ENCODE measurements at regions not wholly inside any gene's neighbourhood (a gene's known extent, or its start where the extent isn't known, plus 50 kb on each side); places are given as distances from the start of the nearest gene placed in this dataset.

GRCh38 chr1:219523411-219523810, 89.5 kb downstream of the ZC3H11B start:
- DNase-seq (ENCODE audit: low read depth in 3 of 3, low spot score in 1 of 3): no peak

- no peak for DNase-seq (ENCODE audit: low read depth in 3 of 3, low spot score in 1 of 3)
Measured at GRCh38 chr1:219521325-219521724, 91.6 kb downstream of the ZC3H11B start.

GRCh38 chr1:219520241-219520640, 92.7 kb downstream of the ZC3H11B start:
- DNase-seq (ENCODE audit: low read depth in 3 of 3, low spot score in 1 of 3): no peak

- no peak for DNase-seq (ENCODE audit: low read depth in 3 of 3, low spot score in 1 of 3)
Measured at GRCh38 chr1:219518907-219519248, 94.0 kb downstream of the ZC3H11B start.

GRCh38 chr1:219518168-219518906, 94.6 kb downstream of the ZC3H11B start:
- DNase-seq (ENCODE audit: low read depth in 3 of 3, low spot score in 1 of 3): no peak

- DNase-seq (ENCODE audit: low read depth in 3 of 3, low spot score in 1 of 3): no peak
Measured at GRCh38 chr1:219517031-219517430, 95.9 kb downstream of the ZC3H11B start.

- DNase-seq (ENCODE audit: low read depth in 3 of 3, low spot score in 1 of 3): no peak
Measured at GRCh38 chr1:219514728-219515127, 98.2 kb downstream of the ZC3H11B start.

GRCh38 chr1:219507437-219507836, 105.5 kb downstream of the ZC3H11B start:
- no peak for DNase-seq (ENCODE audit: low read depth in 3 of 3, low spot score in 1 of 3)

GRCh38 chr1:219506936-219507335, 106.0 kb downstream of the ZC3H11B start:
- DNase-seq (ENCODE audit: low read depth in 3 of 3, low spot score in 1 of 3): no peak

GRCh38 chr1:219506473-219506899, 106.4 kb downstream of the ZC3H11B start:
- no peak for DNase-seq (ENCODE audit: low read depth in 3 of 3, low spot score in 1 of 3)

- no peak for DNase-seq (ENCODE audit: low read depth in 3 of 3, low spot score in 1 of 3)
Measured at GRCh38 chr1:219505886-219506285, 107.0 kb downstream of the ZC3H11B start.

- DNase-seq (ENCODE audit: low read depth in 3 of 3, low spot score in 1 of 3): no peak
Measured at GRCh38 chr1:219503604-219504003, 109.3 kb downstream of the ZC3H11B start.

- DNase-seq (ENCODE audit: low read depth in 3 of 3, low spot score in 1 of 3): no peak
Measured at GRCh38 chr1:219500327-219500897, 112.5 kb downstream of the ZC3H11B start.

GRCh38 chr1:219498666-219499065, 114.2 kb downstream of the ZC3H11B start:
- no peak for DNase-seq (ENCODE audit: low read depth in 3 of 3, low spot score in 1 of 3)

- no peak for DNase-seq (ENCODE audit: low read depth in 3 of 3, low spot score in 1 of 3)
Measured at GRCh38 chr1:219495737-219496408, 117.0 kb downstream of the ZC3H11B start.

GRCh38 chr1:219492717-219493116, 120.2 kb downstream of the ZC3H11B start:
- no peak for DNase-seq (ENCODE audit: low read depth in 3 of 3, low spot score in 1 of 3)

- no peak for DNase-seq (ENCODE audit: low read depth in 3 of 3, low spot score in 1 of 3)
Measured at GRCh38 chr1:219490566-219490965, 122.3 kb downstream of the ZC3H11B start.

GRCh38 chr1:219489636-219490035, 123.3 kb downstream of the ZC3H11B start:
- DNase-seq (ENCODE audit: low read depth in 3 of 3, low spot score in 1 of 3): no peak

GRCh38 chr1:219488275-219488674, 124.6 kb downstream of the ZC3H11B start:
- no peak for DNase-seq (ENCODE audit: low read depth in 3 of 3, low spot score in 1 of 3)

GRCh38 chr1:219483530-219483929, 129.4 kb downstream of the ZC3H11B start:
- no peak for DNase-seq (ENCODE audit: low read depth in 3 of 3, low spot score in 1 of 3)

GRCh38 chr1:219480011-219480410, 132.9 kb downstream of the ZC3H11B start:
- no peak for DNase-seq (ENCODE audit: low read depth in 3 of 3, low spot score in 1 of 3)

GRCh38 chr1:219478811-219479210, 134.1 kb downstream of the ZC3H11B start:
- DNase-seq (ENCODE audit: low read depth in 3 of 3, low spot score in 1 of 3): no peak
